ENCODE measurements at regions not wholly inside any gene's neighbourhood (a gene's known extent, or its start where the extent isn't known, plus 50 kb on each side); places are given as distances from the start of the nearest gene placed in this dataset.

- no peak for DNase-seq (ENCODE audit: low read depth)
Measured at GRCh38 chr2:2524348-2524941, 193.4 kb upstream of the MYT1L start.

DNA sequence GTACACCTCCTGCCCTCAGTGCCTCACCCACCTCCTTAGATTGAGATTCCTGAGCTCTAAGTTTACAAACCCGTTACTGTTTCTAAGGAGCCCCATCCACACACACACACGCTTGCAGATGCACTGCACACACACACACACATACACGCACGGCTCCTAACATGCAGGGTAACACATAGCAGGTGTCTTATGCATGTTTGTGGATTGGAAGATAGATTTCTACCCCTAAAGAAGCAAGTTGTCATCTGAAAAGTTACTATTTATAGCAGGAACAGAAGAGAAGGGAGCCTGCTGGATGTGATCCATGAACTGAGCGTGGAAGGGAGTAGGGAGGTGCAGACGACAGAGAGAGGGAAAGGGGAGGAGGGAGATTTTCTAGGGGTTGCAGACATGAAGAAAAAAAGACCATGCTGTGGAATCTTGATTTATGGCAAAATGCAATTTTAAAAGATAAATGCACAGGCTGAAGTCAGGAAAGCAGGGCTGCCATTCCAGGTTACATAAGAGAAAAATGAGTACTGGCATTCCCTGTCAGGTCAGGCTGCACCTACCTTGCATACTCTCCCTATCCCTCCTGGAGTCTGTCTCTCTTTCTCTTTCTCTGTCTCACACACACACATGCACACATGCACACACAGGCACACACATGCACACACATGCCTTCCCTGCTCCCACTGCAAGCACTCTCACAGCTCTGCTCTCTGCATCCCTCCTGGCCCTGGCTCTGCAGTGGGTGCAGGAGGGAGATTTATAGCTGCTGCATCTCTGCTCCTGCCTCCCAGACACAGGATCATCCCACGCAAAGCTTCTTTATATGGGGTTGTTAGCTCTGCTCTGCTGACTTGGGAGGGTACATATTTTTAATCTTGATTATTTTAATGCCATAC lies 192.6 kb upstream of the MYT1L start:
- DNase-seq (ENCODE audit: low read depth), result no peak

- DNase-seq (ENCODE audit: low read depth), result no peak
Measured at GRCh38 chr2:2520401-2520811, 189.3 kb upstream of the MYT1L start.

DNA sequence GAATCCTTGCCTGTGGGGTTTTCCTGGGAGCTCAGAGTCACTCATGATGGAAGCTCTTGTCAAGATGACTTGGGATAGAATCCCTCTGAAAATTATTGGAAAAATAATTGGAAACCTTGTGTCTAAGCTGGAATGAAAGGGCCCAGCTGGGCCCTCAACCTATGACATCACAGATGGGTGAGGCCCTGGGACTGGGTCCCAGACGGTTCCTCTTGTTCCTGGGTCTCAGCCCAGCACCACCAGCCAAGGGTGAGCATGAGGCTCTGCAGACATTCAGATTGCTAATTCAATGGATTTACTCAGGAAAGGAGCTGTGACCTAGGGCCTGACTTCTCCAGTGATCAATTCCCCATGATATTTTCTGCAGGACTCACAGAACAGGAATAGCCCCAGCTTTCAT lies 188.3 kb upstream of the MYT1L start:
- DNase-seq (ENCODE audit: low read depth), result no peak

DNA sequence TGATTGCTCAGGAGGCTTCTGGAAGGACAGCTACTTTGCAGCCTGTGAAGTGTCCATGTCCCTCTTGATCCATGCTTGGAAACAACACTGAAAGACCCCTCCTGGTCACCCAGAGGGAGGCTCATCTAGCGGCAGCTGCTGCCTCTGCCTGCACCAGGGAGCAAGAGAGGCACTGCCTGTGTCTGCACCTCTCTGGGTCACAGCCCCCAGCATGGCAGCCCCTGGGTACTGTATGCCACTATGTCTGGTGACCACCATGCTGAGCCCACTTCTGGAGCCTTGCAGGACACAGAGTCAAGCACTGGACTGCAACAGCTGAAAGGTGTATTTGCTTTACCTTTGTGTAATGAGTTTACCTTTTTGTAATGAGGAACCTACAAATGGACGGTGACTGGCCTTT lies 186.3 kb upstream of the MYT1L start:
- no peak for DNase-seq (ENCODE audit: low read depth)

DNA sequence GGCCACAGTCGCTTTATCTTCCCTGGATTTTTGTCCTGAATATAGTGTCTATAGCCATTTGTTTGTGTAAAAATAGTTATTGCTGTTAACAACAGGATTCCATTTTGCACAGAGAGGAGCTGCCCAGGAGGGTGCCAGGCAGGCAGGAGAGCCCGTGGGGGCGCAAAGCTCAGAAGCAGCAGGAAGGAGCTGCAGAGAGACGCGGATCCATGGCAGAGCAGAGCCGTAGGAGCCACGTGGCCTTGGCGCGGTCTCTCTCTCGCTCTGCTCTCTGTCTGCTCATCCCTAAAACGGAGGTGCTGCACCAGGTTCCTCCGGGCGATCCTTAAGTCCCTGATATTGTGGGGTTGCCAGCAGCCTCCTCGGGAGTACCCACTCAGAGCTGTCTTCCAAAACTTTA lies 185.3 kb upstream of the MYT1L start:
- no peak for DNase-seq (ENCODE audit: low read depth)

DNA sequence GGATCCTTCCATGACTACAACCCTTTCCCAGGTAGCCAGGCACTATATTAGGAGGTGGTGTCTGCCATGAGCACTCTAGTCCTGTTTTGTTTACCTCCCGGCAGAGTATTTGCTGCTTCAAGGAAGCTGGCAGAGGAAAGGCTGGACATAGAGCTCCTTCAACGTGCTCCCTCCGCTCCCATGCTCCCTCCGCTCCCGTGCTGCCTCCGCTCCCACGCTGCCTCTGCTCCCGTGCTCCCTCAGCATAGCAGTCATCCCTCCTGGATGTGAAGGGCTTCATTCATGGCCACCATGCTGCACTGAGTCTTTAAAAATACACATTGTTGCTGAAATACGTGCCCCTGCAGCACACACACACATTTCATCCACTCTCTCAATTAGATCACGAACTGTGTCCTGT lies 181.9 kb upstream of the MYT1L start:
- no peak for DNase-seq (ENCODE audit: low read depth)

- DNase-seq (ENCODE audit: low read depth), result no peak
Measured at GRCh38 chr2:2507417-2507997, 176.4 kb upstream of the MYT1L start.

- DNase-seq (ENCODE audit: low read depth), result no peak
Measured at GRCh38 chr2:2506536-2506935, 175.5 kb upstream of the MYT1L start.

GRCh38 chr2:2505604-2506003 lies 174.5 kb upstream of the MYT1L start:
- DNase-seq (ENCODE audit: low read depth), result no peak

- no peak for DNase-seq (ENCODE audit: low read depth)
Measured at GRCh38 chr2:2503864-2504418, 172.9 kb upstream of the MYT1L start.

DNA sequence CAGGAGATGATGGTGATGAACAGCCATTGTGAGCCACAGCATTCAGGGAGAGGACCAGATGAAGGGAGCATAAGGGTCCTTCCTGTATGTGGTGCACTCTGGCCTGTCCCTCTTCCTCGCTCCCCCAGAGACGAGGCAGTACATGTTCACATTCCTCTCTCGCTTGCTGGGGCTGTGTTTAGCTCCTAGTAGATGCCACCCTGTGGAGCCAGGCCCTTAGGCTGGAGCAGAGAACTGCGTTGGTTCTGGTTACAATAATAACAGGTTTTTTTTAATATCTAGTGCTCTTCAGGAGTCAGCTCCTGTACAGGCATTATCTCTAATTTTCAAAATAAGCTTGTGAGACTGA lies 171.1 kb upstream of the MYT1L start:
- DNase-seq (ENCODE audit: low read depth), result no peak

- DNase-seq (ENCODE audit: low read depth), result no peak
Measured at GRCh38 chr2:2501454-2502200, 170.6 kb upstream of the MYT1L start.

DNA sequence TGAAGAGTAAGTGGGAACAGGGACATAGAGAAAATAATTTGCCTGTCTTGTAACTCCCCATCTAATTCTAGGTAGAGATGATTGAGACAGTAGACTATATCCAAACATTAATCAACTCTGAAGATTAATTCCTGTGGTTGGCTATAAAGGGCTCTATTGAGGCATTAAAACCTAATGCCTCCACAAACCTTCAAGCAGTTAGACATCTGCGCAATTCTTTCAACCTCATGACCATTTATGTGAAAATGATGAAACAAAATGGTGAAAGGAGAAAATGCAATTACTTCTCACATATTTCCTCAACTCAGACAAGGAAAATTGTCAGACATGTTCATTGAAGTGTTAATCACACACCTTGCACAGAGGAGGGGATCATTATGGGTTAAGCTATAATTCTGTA lies 164.5 kb upstream of the MYT1L start:
- no peak for DNase-seq (ENCODE audit: low read depth)

DNA sequence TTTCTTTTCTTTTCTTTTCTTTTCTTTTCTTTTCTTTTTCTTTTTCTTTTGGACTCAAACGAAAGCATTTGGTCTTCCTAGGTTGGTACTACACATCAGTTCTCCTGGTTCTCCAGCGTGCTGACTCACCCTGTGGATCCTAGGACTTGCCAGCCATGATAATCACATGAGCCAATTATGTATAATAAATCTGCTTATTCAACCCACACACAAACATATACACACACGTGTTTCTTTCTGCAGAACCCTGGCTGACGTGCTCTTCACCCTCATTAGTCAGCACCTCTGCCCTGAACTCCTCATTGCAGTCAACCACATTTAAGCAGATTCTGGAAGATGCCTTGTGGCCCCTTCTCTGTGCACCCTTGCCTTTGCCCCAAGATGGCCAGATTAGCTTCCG lies 162.4 kb upstream of the MYT1L start:
- DNase-seq (ENCODE audit: low read depth), result no peak

GRCh38 chr2:2492800-2493199 lies 161.7 kb upstream of the MYT1L start:
- no peak for DNase-seq (ENCODE audit: low read depth)

DNA sequence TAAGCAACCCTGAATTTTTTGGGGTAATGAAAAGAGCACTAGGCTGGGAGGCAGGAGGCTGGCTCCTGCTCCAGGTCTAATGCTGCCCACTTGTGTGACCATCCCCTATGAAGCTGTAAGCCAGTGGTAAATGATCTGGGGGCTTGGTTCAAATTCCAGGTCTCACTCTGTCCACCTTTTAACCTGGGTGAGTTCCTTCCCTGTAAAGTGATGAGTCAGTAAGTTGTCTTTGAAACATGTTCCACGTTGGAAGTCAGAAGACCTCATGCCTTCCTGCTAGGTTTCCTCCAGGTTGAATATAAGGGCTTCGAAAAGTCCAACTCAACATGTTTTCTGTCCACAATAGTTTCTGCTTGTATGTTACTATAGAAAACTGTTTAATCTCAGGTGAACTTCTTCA lies 160.9 kb upstream of the MYT1L start:
- DNase-seq (ENCODE audit: low read depth), result no peak

GRCh38 chr2:2484301-2484700 lies 153.2 kb upstream of the MYT1L start:
- DNase-seq (ENCODE audit: low read depth), result no peak

DNA sequence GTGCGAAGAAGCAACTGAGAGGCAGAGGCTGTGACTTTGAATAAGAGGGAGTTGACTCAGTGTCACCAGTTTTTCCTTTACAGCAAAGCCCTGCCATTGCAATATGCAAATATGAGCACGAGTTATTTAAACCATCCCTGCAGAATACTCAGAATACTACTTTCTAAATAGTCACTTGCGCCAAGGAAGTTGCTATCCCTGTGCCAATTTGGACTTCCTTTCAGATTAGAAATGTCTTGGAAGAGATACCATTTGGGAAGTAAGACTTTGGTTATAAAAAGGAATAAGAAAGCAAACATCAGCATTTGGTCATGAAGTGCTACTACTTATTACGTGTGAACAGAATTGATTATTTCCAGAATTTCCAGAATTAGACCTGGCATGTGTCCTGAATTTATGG lies 151.8 kb upstream of the MYT1L start:
- no peak for DNase-seq (ENCODE audit: low read depth)

DNA sequence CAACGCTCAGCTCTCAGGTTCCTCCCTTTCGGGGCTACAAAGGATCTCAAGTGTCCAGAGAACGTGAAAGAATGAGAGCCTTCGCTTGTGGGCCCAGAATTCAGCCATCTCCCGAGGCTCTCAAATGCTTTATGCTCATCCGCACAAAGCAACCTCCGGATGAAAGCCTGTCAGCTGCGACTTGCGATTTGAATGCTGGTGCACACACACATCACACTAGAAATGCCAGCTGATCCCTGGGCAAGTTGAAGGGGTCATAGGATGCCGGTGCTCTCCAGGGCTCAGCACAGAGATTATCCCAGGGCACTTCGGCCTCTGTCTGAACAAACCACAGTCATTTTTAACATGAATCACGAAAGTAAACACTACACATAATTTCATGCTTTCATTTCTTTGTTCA lies 141.8 kb upstream of the MYT1L start:
- no peak for DNase-seq (ENCODE audit: low read depth)

DNA sequence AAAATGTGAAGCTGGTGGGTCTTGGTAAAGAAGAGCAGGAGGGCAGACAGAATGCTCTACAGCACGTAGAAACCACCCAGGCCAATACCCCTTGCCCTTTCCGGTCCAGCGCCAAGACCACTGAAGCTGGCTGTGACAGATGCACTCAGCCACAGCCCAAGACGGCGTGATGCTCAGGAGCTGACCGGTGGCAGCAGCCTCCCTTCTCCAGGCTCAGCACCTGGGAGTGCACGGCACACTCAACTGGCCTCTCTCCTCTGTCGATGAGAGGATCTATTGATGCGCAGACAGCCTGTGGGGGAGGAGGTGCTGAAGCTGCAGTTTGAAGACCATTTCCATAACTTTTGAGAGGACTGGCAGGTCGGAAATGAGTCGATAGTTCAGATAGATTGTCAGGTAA lies 141.0 kb upstream of the MYT1L start:
- no peak for DNase-seq (ENCODE audit: low read depth)

- no peak for DNase-seq (ENCODE audit: low read depth)
Measured at GRCh38 chr2:2466534-2466933, 135.5 kb upstream of the MYT1L start.

DNA sequence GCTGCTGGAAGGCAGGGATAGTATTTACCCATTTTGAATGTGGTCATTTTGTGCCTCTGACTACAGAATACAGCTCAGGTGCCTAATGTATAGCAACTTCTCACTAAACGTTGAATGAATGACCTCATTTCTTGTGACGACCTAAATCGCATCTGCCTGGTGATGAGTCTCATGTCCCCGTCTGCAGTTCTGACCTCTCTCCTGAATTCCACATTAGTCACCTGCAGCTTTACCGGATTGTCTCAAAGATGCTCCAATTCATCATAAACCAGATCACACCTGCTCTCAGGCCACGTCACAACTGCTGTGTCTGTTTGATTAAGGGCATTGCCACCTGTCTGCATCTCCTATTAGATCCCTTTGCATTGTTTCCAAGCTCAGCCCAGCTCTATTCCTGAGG lies 133.6 kb upstream of the MYT1L start:
- DNase-seq (ENCODE audit: low read depth), result no peak
